AML-193 (cell line): ENCODE measurements at regions not wholly inside any gene's neighbourhood (a gene's known extent, or its start where the extent isn't known, plus 50 kb on each side); places are given as distances from the start of the nearest gene placed in this dataset.
A peak's percentile ranks its signal among the peaks of the same experiment; 100 is the strongest.

Experiments used
- DNase-seq, 2 experiments: peaks; one replicate each; lab custom pipeline; 2025; lab: John Stamatoyannopoulos, UW

DNA sequence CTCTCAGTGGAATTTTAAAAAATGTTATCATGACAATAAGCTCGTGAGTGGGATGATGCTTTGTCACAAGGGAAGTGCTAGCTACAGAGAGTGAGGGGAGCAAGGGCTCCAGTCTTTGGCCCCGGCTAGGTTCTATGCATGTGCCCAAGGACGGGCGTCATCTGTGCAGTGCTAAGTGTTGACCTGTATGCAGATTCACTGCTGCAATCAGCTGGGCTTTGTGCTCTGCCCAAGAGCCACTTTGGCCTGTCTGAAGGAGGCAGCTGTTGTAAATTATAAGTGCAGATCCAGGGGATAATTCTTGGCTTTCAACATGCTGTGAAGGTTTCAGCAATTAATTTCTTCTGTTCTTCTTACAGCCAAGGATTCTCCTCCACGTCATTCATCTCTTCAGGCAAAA is 268.6 kb downstream of the PSAT1 start:
- DNase-seq, result no peak

- DNase-seq, result no peak
Observed at GRCh38 chr9:78566521-78566920, 269.6 kb downstream of the PSAT1 start.

DNA sequence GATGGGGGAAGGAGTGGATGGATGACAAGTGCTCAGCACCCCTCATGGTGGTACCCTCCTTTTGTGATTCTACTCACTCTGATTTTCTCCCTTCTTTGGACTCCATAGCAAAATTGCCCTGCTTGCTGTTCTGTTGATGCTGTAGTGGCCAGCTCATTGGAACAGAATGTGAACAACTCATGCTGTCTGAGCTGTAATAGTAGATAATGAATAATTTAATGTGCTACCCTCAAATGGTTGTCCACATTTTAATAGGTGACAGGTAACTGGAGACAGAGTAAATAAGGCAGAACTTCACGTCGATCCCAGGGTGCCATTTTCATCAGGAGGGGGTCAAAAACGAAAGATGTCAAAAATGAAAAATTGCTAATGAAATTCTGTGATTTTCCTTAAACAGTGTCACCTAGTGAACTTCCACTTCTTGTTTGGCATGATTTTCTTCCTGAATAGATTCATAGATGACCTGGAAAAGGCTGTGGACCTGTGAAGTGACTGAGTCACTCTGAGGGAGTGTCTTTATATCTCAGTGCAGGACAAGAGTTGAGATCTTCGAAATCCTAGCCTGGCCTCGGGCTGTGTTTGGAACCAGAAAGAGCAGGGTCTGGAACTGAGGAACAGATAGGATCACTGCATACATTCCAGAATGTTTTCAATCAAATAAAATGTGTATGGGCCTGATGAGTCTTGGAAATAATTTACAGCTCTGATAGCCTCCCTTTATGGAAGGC is 270.2 kb downstream of the PSAT1 start:
- no peak for DNase-seq

- no peak for DNase-seq
Observed at GRCh38 chr9:78567693-78568092, 270.8 kb downstream of the PSAT1 start.

DNA sequence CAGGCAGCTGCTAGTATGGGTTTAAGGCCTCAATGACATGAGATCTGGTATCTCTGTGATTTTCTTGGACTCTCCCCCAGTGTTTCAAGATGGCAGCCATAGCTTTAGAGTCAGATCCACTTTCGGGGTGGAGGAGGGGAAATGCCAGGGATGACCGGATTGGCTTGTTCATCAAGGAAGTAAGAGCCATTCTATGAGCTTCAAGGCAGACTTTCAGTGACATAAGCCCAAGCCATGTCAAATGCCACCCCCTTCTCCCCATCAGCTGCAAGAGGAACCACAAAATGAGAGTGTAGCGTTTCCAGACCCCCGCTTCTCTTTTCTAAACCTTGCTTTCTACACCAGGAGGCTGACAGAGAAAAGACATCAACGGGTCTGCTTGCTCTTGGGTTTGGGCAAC is 271.8 kb downstream of the PSAT1 start:
- DNase-seq, result no peak

DNA sequence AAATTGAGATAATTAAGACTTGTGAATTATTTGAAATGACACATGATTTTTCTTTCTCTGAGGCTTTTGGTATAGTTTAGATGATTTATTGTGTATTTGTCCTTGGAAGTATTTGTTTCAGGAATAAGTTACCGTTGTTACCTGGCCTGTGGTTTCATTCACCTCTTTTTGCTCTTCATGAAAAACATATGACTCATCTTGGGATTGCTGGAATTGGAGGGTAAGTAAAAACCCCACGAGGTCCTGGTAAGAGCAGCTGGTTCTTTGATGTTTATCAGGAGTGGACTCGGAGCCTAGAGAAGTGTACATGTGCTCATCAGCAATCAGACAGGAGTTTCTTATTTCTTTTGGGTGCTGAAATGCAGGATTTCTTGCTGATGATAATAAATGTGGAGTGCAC is 275.3 kb downstream of the PSAT1 start:
- no peak for DNase-seq

DNA sequence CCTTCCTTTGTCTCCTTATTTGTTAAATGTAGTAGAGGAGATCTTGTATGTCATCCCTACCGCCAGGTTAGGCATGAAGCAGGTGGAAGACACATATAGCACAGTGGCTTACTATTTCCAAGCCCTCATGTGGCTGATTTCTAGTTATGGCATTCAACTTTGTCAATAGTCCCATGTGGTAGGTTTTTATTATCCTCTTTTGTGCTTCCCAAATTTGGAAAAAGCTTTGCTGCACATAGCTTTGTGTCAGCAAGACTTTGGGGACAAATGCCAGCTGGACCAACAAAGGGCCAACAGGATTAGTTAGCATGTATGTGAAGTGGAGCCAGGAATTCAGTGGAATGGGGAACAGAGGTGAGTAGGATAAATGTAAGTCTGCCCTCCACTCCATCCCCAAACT is 276.3 kb downstream of the PSAT1 start:
- no peak for DNase-seq

- DNase-seq, result no peak
Observed at GRCh38 chr9:78573669-78574068, 276.7 kb downstream of the PSAT1 start.

DNA sequence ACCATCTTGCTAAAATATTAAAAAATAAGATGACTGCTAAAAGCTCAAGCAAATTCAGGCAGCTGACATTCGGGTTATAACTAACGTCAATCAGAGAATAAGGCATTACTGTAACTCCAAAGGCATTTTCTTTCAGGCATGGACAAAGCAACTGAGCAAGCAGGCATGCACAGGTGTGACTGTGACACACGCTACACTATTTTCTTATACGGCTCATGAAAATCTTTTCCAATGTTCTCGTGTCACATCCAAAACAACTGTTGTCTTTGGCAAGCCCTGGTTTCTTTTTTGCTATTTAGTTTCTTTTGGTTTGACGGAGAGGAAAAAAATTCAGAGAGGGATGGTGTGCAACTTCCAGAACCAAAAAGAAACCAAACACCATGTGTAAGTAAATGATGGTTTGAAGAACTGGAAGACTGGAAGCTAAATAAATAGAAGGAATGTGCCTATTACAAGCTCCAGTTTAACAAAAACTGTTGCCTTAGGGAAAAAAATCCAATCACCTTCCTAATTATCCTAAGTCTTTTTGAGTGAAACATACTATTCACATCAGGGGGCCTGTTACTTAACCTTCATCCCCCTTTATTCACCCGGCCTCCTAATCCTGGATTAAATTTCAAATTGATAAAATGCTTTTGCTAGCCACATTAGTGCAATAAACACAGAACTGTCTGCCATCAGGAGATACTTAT is 277.6 kb downstream of the PSAT1 start:
- no peak for DNase-seq

DNA sequence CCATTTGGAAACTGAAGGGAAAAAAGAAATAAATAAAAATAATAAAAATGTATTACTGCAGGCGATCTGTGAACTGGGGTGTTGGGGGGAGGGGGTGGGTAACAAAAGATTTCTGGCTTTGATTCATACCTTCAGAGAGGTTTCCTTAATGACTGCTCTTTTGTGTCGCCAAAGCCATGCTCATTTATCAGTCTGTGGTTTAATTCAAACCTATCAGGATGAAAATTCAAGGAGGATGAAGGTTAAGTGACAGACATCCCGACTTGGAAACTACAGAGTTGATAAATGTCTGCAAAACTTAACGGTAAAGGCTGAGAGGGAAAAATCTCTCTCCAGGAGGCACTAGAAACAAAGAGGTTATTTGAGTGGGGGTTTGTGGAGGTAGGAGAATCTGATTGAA is 278.2 kb downstream of the PSAT1 start:
- no peak for DNase-seq

GRCh38 chr9:78575771-78576170 is 278.8 kb downstream of the PSAT1 start:
- DNase-seq, result no peak

- DNase-seq, result no peak
Observed at GRCh38 chr9:78577156-78577906, 280.4 kb downstream of the PSAT1 start.

GRCh38 chr9:78578072-78578471 is 281.1 kb downstream of the PSAT1 start:
- no peak for DNase-seq

DNA sequence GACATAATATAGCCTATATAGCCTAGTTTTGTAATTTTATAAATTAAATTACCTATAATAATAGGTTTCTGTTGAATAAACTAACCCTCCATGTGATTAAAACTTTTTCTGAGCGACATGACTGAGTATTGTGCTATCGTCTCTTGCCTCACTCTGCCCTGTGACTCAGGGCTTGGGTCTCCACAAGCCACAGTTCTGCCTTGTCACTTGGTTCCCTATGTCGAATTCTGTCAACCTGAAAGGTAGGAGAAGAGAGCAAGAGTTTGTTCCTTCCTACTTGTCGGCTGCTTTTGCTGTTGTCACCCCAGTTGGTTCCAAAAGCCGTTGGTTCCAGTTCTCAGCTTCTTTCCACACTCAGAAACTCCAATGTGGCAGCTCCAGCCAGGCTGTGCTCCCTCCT is 285.9 kb downstream of the PSAT1 start:
- no peak for DNase-seq

GRCh38 chr9:78584589-78584988 is 287.7 kb downstream of the PSAT1 start:
- no peak for DNase-seq

DNA sequence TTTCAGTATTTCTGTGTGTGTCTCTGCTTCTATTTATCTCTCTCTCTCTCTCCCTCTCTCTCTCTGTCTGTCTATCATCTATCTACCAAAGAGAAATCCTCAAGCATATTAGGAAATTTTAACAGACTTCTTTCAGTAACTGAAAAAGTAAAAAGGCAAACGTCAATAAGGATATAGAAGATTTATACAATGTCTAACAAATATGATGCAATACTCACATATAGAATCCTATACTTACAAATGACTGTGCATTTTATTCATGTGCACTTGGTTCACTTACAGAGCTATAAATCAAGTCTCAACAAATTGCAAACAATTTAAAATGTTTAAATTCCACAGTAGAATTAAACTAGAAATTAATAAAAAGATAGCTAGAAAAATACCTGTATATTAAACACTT is 289.0 kb downstream of the PSAT1 start:
- DNase-seq, result no peak

- DNase-seq, result no peak
Observed at GRCh38 chr9:78590068-78590467, 293.1 kb downstream of the PSAT1 start.

DNA sequence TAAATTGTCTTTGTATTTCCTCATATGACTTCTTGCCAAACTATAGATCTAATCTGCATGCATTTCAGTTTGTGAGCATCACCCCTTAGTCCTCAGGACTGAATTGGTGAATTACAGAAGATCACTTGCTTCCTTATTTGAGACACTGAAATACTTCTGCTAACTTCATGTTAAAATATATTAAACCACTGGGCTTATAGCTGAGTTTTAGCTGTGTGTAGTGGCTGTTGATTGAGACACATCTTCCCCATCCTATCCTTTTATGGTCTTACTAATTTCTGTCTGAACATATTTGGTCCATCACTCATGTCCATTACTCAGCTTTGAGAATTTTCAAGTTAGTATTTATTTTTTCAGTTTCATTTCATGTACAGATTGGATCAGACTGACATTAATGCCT is 295.9 kb downstream of the PSAT1 start:
- no peak for DNase-seq

GRCh38 chr9:78595200-78595945 is 298.4 kb downstream of the PSAT1 start:
- DNase-seq, result no peak

- no peak for DNase-seq
Observed at GRCh38 chr9:78596346-78596745, 299.4 kb downstream of the PSAT1 start.

DNA sequence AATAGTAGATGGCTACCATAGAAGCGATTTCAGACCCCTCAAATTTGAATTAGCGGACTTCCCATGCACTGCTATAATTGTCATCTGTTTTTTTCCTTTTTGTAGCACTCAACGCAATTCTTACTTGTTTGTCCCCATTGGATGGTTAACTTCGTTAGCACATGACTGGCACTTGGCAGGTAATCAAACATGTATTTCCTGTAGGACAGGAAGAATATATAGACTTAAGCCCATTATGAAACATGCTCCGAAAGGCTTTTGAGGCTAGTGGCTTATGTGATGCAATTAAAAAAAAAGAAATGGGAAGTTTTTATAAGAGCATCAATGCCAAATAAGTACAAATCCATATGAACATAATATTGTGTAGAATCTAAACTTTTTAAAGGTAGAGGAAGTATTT is 301.2 kb downstream of the PSAT1 start:
- DNase-seq, result peak; percentile 14 to 17

GRCh38 chr9:78599926-78600325 is 303.0 kb downstream of the PSAT1 start:
- no peak for DNase-seq
